MM.1S (cell line): ENCODE measurements at regions not wholly inside any gene's neighbourhood (a gene's known extent, or its start where the extent isn't known, plus 50 kb on each side); places are given as distances from the start of the nearest gene placed in this dataset.

Source experiments
- DNase-seq: peaks from one replicate; pipeline ENCODE4 v3.0.0-alpha.2; 2015
- H2AFZ ChIP-seq: fragments of 300-600 bp; sonication (generic); 2 replicates; pipeline ENCODE4 v1.6.0; 2016; ENCODE audit warnings: antibody characterized with exemption, low read length
- H3F3A ChIP-seq: fragments of 300-600 bp; sonication (generic); 2 replicates; pipeline ENCODE4 v1.6.1; 2016; ENCODE audit warnings: mild to moderate bottlenecking, antibody characterized with exemption, low read length, moderate library complexity, mixed read lengths; ENCODE audit not compliant: insufficient read depth
- H3K27ac ChIP-seq: fragments of 300-600 bp; sonication (generic); 2 replicates; pipeline ENCODE4 v1.5.1; 2016; ENCODE audit warnings: mild to moderate bottlenecking, low read length
- H3K27me3 ChIP-seq: fragments of 300-600 bp; sonication (generic); replicated peaks from 2 replicates; pipeline ENCODE4 v1.6.0; 2016; ENCODE audit warnings: low read length; ENCODE audit not compliant: insufficient read depth
- H3K36me3 ChIP-seq: fragments of 300-600 bp; sonication (generic); replicated peaks from 2 replicates; pipeline ENCODE4 v1.6.1; 2016; ENCODE audit warnings: mild to moderate bottlenecking, low read length, mixed read lengths; ENCODE audit not compliant: insufficient read depth
- H3K4me1 ChIP-seq: fragments of 300-600 bp; sonication (generic); 2 replicates; pipeline ENCODE4 v1.6.1; 2016; ENCODE audit warnings: low read length, mixed read lengths
- H3K4me2 ChIP-seq: fragments of 300-600 bp; sonication (generic); 2 replicates; pipeline ENCODE4 v1.6.0; 2016; ENCODE audit warnings: low read depth, low read length
- H3K4me3 ChIP-seq: fragments of 300-600 bp; sonication (generic); 2 replicates; pipeline ENCODE4 v1.5.1; 2016; ENCODE audit warnings: low read length, mixed read lengths
- H3K79me2 ChIP-seq: fragments of 300-600 bp; sonication (generic); 2 replicates; pipeline ENCODE4 v1.6.1; 2016; ENCODE audit warnings: mixed run types, low read length, mixed read lengths
- H3K9ac ChIP-seq: fragments of 300-600 bp; sonication (generic); 2 replicates; pipeline ENCODE4 v1.6.1; 2016; ENCODE audit warnings: low read length, mixed read lengths
- H3K9me2 ChIP-seq: fragments of 300-600 bp; sonication (generic); replicated peaks from 2 replicates; pipeline ENCODE4 v1.6.1; 2016; ENCODE audit warnings: mild to moderate bottlenecking, low read length, mixed read lengths; ENCODE audit not compliant: insufficient read depth
- H3K9me3 ChIP-seq: fragments of 300-600 bp; sonication (generic); replicated peaks from 2 replicates; pipeline ENCODE4 v1.6.1; 2016; ENCODE audit warnings: mild to moderate bottlenecking, low read length, mixed read lengths; ENCODE audit not compliant: insufficient read depth
- H4K20me1 ChIP-seq: fragments of 300-600 bp; sonication (generic); 2 replicates; pipeline ENCODE4 v1.6.1; 2016; ENCODE audit warnings: mild to moderate bottlenecking, low read length, moderate library complexity, mixed read lengths; ENCODE audit not compliant: insufficient read depth
- EZH2 ChIP-seq: fragments of 300-600 bp; sonication (generic); optimal IDR thresholded peaks from 2 replicates; pipeline ENCODE3; 2017; ENCODE audit warnings: low read depth, mild to moderate bottlenecking, antibody characterized with exemption, low read length, mixed read lengths
- EZH2phosphoT487 ChIP-seq: fragments of 300-600 bp; sonication (generic); IDR thresholded peaks from 2 replicates; pipeline ENCODE4 v1.6.1; 2018; ENCODE audit warnings: antibody characterized with exemption, low read length
- TF ChIP-seq, protein P1 (sequence below): fragments of 300-600 bp; sonication (generic); IDR thresholded peaks from 2 replicates; pipeline ENCODE4 v1.5.1; 2016; ENCODE audit warnings: antibody characterized with exemption, low read length, mixed read lengths

DNA sequence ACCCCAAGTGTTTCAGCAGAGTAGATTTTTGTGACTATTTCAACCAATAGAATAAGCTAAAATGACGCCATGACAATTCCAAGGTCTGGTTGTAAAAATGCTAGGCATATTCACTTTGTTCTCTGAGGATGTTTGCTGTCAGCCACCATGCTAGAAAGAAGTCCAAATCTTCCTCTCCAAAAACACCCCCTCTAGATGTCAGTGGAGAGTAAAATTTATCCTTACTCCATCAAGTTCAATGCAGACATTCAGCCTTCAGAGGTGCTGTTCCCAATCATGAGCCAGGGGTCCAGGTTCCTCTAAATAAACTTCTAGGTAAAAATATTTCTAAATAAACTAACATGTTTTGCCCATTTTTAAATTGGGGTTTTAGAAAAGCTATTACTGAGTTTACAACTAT lies 395.4 kb upstream of the ADAMTS5 start:
- Histone ChIP-seq H3K27me3 (no peaks in the 10 kb centered on the region), H3K27ac (no peak overlapping the region), H3F3A (no peaks in the 10 kb centered on the region), H2AFZ (no peak overlapping the region), H4K20me1 (no peaks in the 10 kb centered on the region), H3K4me3 (no peak overlapping the region), H3K36me3 (no peaks in the 10 kb centered on the region), H3K79me2 (no peaks in the 10 kb centered on the region), H3K4me2 (no peak overlapping the region), H3K9me3 (no peaks in the 10 kb centered on the region), H3K4me1 (no peaks in the 10 kb centered on the region), H3K9ac (no peak overlapping the region), H3K9me2 (no peaks in the 10 kb centered on the region)
- no peak for TF ChIP-seq EZH2
- TF ChIP-seq, protein P1, sequence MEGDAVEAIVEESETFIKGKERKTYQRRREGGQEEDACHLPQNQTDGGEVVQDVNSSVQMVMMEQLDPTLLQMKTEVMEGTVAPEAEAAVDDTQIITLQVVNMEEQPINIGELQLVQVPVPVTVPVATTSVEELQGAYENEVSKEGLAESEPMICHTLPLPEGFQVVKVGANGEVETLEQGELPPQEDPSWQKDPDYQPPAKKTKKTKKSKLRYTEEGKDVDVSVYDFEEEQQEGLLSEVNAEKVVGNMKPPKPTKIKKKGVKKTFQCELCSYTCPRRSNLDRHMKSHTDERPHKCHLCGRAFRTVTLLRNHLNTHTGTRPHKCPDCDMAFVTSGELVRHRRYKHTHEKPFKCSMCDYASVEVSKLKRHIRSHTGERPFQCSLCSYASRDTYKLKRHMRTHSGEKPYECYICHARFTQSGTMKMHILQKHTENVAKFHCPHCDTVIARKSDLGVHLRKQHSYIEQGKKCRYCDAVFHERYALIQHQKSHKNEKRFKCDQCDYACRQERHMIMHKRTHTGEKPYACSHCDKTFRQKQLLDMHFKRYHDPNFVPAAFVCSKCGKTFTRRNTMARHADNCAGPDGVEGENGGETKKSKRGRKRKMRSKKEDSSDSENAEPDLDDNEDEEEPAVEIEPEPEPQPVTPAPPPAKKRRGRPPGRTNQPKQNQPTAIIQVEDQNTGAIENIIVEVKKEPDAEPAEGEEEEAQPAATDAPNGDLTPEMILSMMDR: no peak
- DNase-seq: no peak

DNA sequence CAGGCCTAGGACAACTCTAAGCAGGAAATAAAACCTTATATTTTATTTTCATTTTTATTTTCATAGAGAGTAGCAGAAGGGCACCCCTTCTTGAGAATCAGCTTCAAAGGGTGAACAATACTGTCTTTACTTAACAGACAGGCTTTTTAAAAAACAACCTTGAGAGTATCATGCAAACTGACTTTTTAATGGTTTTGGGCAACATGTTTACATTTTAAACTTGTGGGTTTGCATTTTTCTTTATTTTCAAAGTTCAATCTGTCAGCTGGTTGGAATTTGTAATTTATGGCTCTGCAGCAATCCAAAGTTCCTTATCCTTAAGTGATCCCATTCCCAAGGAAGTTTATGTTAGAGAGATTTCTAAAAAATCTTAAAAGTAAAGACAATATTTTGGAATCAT lies 392.3 kb upstream of the ADAMTS5 start:
- no peak for DNase-seq
- Histone ChIP-seq H4K20me1 (no peaks in the 10 kb centered on the region), H3K9me2 (no peaks in the 10 kb centered on the region), H3K9me3 (no peaks in the 10 kb centered on the region), H3K4me2 (no peak overlapping the region), H3K27me3 (no peaks in the 10 kb centered on the region), H3K36me3 (no peaks in the 10 kb centered on the region), H3F3A (no peaks in the 10 kb centered on the region), H3K4me3 (no peak overlapping the region), H2AFZ (no peak overlapping the region), H3K79me2 (no peaks in the 10 kb centered on the region), H3K27ac (no peak overlapping the region), H3K9ac (no peak overlapping the region), H3K4me1 (no peaks in the 10 kb centered on the region)
- no peak for TF ChIP-seq EZH2
- TF ChIP-seq, protein P1: no peak
- TF ChIP-seq EZH2phosphoT487: no peak

DNA sequence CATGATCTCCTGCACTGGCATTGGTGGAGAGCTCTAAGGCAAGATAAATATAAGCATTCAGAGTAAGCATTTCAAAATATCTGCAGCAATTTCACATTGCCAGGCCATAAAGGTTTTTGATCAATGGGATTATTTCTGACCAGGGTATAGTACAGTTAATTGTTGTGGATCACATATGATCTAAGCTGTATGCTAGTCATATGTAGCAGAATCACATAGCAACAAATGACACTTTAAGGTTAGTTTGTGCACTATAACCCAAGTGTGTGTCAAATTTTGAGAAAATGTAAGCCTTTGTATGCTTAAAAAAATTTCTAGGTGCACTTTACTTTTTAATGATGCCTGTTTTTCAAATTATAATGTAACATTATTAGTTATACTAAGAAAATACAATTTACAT lies 386.0 kb upstream of the ADAMTS5 start:
- no peak overlapping the region for H3K4me2 ChIP-seq
- H3K27me3 ChIP-seq: no peaks in the 10 kb centered on the region
- no peak overlapping the region for H3K9ac ChIP-seq
- no peak overlapping the region for H3K27ac ChIP-seq
- H3K36me3 ChIP-seq: no peaks in the 10 kb centered on the region
- TF ChIP-seq EZH2phosphoT487 (no peak), EZH2 (no peak)
- TF ChIP-seq, protein P1: no peak
- no peaks in the 10 kb centered on the region for H3K9me3 ChIP-seq
- no peaks in the 10 kb centered on the region for H4K20me1 ChIP-seq
- H3K9me2 ChIP-seq: no peaks in the 10 kb centered on the region
- H3K79me2 ChIP-seq: no peaks in the 10 kb centered on the region
- H2AFZ ChIP-seq: no peak overlapping the region
- H3K4me3 ChIP-seq: no peak overlapping the region
- no peaks in the 10 kb centered on the region for H3K4me1 ChIP-seq
- DNase-seq: no peak
- no peaks in the 10 kb centered on the region for H3F3A ChIP-seq
